ENCODE measurements at regions not wholly inside any gene's neighbourhood (a gene's known extent, or its start where the extent isn't known, plus 50 kb on each side); places are given as distances from the start of the nearest gene placed in this dataset.

DNA sequence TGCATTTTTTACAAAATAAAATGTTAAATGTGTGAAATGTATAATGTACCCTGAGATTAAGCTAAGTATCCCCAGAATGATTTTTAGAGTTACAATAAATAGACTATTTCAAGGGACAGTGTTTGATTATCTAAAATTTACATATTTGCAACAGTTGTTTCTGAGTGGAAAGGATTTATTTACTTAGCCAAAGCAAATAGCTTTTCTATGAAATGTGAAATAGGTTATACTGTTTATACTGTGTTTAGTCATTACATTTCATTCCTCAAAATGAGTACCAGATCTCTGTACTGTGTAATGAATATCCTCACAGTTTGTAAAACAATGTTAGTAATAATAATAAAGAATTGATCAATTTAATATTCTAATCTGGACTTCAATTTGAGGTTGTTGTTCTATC is 1019.0 kb downstream of the NR2F1-AS1 start:
- TF ChIP-seq, protein P1, sequence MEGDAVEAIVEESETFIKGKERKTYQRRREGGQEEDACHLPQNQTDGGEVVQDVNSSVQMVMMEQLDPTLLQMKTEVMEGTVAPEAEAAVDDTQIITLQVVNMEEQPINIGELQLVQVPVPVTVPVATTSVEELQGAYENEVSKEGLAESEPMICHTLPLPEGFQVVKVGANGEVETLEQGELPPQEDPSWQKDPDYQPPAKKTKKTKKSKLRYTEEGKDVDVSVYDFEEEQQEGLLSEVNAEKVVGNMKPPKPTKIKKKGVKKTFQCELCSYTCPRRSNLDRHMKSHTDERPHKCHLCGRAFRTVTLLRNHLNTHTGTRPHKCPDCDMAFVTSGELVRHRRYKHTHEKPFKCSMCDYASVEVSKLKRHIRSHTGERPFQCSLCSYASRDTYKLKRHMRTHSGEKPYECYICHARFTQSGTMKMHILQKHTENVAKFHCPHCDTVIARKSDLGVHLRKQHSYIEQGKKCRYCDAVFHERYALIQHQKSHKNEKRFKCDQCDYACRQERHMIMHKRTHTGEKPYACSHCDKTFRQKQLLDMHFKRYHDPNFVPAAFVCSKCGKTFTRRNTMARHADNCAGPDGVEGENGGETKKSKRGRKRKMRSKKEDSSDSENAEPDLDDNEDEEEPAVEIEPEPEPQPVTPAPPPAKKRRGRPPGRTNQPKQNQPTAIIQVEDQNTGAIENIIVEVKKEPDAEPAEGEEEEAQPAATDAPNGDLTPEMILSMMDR (IDR thresholded peaks at IDR 0.05), result no peak
- no peak for TF ChIP-seq POLR2A (IDR thresholded peaks at IDR 0.05)
- intact Hi-C loops (cut with DNase I), result no loop called here
- no peaks in the 10 kb centered on the region for H3K27me3 ChIP-seq
- no peaks in the 10 kb centered on the region for H3K4me1 ChIP-seq
- no peak overlapping the region for H3K4me3 ChIP-seq (replicated peaks in 1 of 3)
- H3K36me3 ChIP-seq, result no peaks in the 10 kb centered on the region
- no peaks in the 10 kb centered on the region for H3K9me3 ChIP-seq
- H3K27ac ChIP-seq, result no peak overlapping the region
- DNase-seq, result no peak

DNA sequence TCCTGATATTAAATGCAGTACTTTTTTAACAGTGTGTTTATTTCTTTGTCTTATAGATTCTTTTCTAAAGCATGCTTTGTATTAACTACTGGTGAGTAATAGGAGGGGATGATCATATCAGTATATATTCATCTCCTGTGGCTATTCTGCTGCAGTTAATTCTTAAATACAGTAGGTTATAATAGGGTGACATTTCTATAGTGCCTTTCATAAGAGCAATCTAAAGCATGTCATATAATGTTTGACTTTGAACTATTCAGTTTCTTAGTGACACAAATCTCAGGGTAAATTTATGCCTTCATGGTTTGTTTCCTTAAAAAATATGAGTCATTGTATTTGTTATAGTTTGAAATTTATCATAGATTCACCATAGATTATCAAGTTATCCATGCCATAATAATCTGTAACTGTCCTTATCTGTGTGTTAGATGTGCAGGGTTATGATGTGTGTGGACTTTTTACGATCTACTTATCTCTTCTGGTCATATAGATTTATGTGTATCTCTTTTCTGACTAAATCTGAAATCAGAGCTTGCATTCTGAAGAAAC is 1019.5 kb downstream of the NR2F1-AS1 start:
- no peak for DNase-seq
- H3K27ac ChIP-seq, result no peak overlapping the region
- no peaks in the 10 kb centered on the region for H3K36me3 ChIP-seq
- no peaks in the 10 kb centered on the region for H3K27me3 ChIP-seq
- 87 to 95% methylated on average over 1 of the region's 1 CpG for WGBS, 2 donors
- no peak overlapping the region for H3K4me3 ChIP-seq (replicated peaks in 1 of 3)
- intact Hi-C loops (cut with DNase I), result no loop called here
- H3K9me3 ChIP-seq, result no peaks in the 10 kb centered on the region
- no peaks in the 10 kb centered on the region for H3K4me1 ChIP-seq
- TF ChIP-seq, protein P1 (IDR thresholded peaks at IDR 0.05), result no peak
- TF ChIP-seq POLR2A (IDR thresholded peaks at IDR 0.05), result no peak

DNA sequence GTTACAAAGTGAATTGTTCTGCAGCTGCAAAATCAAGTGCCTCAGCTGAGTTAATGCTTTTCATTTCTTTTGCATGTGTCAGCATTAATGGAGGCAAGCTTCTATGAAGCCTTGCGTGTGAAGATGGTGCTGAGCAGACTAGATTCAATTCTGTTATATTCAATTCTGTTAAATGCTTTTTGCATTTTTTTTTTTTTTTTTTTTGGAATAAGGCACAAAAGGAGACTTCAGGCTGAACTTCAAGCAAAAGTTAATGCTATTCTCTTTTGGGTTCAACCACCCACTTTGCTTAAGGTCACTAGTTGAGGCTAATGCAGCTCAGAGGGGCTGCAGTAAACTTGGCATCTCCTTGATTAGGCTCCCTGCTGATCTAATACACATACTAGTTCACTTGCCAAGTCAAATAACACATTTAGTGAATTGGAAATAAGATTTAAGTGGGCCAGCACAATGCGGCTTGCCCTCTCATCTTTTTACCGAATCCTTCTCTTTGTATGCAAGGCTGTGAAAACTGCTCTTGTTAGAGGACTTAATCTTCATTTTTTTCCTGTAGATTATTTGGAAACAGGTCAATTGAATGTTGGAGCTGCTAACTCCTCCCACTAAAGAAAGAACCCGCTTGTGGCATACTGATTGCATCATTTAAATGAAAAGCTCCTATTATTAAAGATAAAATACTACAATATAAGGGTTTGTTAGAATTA is 1020.2 kb downstream of the NR2F1-AS1 start:
- Histone ChIP-seq H3K27me3 (no peaks in the 10 kb centered on the region), H3K4me3 (replicated peaks in 1 of 3) (no peak overlapping the region), H3K9me3 (no peaks in the 10 kb centered on the region), H3K36me3 (no peaks in the 10 kb centered on the region), H3K4me1 (no peaks in the 10 kb centered on the region), H3K27ac (no peak overlapping the region)
- no peak for DNase-seq
- intact Hi-C loops (cut with DNase I), result no loop called here
- WGBS, 2 donors, result 78 to 85% methylated on average over 4 of the region's 4 CpGs
- no peak for TF ChIP-seq POLR2A (IDR thresholded peaks at IDR 0.05)
- TF ChIP-seq, protein P1 (IDR thresholded peaks at IDR 0.05), result no peak

DNA sequence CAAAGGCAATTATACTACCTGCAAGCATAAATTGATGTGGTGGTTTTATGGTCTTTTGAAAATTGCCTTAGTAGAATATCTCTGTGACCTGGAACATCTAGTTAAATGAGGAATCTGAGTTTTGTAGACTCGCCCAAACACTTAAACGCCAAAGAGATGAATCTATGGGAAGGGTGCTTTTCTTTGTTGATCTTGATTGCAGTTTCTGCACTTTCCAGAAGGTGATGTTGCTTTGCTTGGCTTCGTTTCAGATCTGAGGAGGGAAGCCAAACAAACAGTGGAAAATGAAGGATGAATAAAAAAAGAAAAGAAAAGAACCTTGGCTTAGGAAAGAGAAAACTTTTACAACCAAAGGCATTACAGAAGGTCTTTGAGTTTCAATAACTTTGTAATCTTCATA is 1021.2 kb downstream of the NR2F1-AS1 start:
- no peak for DNase-seq
- no peaks in the 10 kb centered on the region for H3K9me3 ChIP-seq
- no peak overlapping the region for H3K4me3 ChIP-seq (replicated peaks in 1 of 3)
- no peaks in the 10 kb centered on the region for H3K4me1 ChIP-seq
- intact Hi-C loops (cut with DNase I), result no loop called here
- H3K36me3 ChIP-seq, result no peaks in the 10 kb centered on the region
- no peak overlapping the region for H3K27ac ChIP-seq
- no peaks in the 10 kb centered on the region for H3K27me3 ChIP-seq
- no peak for TF ChIP-seq POLR2A (IDR thresholded peaks at IDR 0.05)
- TF ChIP-seq, protein P1 (IDR thresholded peaks at IDR 0.05), result no peak
- 30 to 34% methylated on average over 3 of the region's 3 CpGs for WGBS, 2 donors

DNA sequence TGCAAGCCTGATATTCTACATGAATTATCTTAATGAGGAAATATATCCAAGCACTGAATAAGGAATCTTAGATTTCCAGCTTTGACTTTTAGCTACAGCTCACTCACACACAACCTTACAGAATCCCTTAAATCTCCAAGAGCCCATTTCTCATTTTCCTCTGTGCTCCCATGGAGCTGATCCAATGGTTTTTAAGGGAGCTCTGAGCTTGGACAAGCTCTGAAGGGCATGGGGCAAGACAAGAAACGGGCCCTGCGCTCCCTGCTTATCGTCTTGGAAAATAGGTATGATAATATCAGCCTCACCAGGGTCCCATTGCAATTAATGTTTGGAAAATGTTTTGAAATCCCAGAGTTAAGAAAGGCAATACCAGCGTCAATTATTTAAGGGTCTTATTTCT is 1021.7 kb downstream of the NR2F1-AS1 start:
- TF ChIP-seq POLR2A (IDR thresholded peaks at IDR 0.05), result no peak
- TF ChIP-seq, protein P1 (IDR thresholded peaks at IDR 0.05), result no peak
- no peak for DNase-seq
- H3K27ac ChIP-seq, result no peak overlapping the region
- no peaks in the 10 kb centered on the region for H3K36me3 ChIP-seq
- intact Hi-C loops (cut with DNase I), result no loop called here
- no peaks in the 10 kb centered on the region for H3K9me3 ChIP-seq
- H3K4me1 ChIP-seq, result no peaks in the 10 kb centered on the region
- WGBS, 2 donors, result 87 to 90% methylated on average over 4 of the region's 4 CpGs
- no peak overlapping the region for H3K4me3 ChIP-seq (replicated peaks in 1 of 3)
- H3K27me3 ChIP-seq, result no peaks in the 10 kb centered on the region

All from thyroid gland (tissue), 4 donors.